ENCODE measurements at regions not wholly inside any gene's neighbourhood (a gene's known extent, or its start where the extent isn't known, plus 50 kb on each side); places are given as distances from the start of the nearest gene placed in this dataset.
"Not testable (repeated sequence)": the region's sequence is repeated elsewhere in the genome, so short reads cannot be mapped to it uniquely, and the experiment has no call there.

GRCh38 chr11:92163879-92164278 lies 60.7 kb upstream of the FAT3 start:
- no peak overlapping the region for H3K4me3 ChIP-seq (replicated peaks; ENCODE audit: insufficient read depth, low read length)
- H3K27ac ChIP-seq (replicated peaks) = no peak overlapping the region
- TF ChIP-seq REST (IDR thresholded peaks at IDR 0.05; ENCODE audit: insufficient replicate concordance, low read depth) (no peak), POLR2AphosphoS5 (IDR thresholded peaks at IDR 0.05; ENCODE audit: low read depth) (no peak), GABPA (IDR thresholded peaks at IDR 0.05; ENCODE audit: low read depth) (no peak), CTCF (IDR thresholded peaks at IDR 0.05; ENCODE audit: insufficient read depth, low read length) (no peak), SPI1 (IDR thresholded peaks at IDR 0.05; ENCODE audit: borderline replicate concordance, low read depth) (no peak)
- no peak for DNase-seq (ENCODE audit: low read depth in 1 of 2, low spot score in 1 of 2)
- H3K27me3 ChIP-seq (ENCODE audit: insufficient read depth, poor library complexity, severe bottlenecking) = no peaks in the 10 kb centered on the region

- no peak overlapping the region for H3K27ac ChIP-seq (replicated peaks)
- no peak for DNase-seq (ENCODE audit: low read depth in 1 of 2, low spot score in 1 of 2)
- no peak overlapping the region for H3K4me3 ChIP-seq (replicated peaks; ENCODE audit: insufficient read depth, low read length)
- no peaks in the 10 kb centered on the region for H3K27me3 ChIP-seq (ENCODE audit: insufficient read depth, poor library complexity, severe bottlenecking)
- no peak for TF ChIP-seq REST (IDR thresholded peaks at IDR 0.05; ENCODE audit: insufficient replicate concordance, low read depth)
- no peak for TF ChIP-seq SPI1 (IDR thresholded peaks at IDR 0.05; ENCODE audit: borderline replicate concordance, low read depth)
- no peak for TF ChIP-seq POLR2AphosphoS5 (IDR thresholded peaks at IDR 0.05; ENCODE audit: low read depth)
- no peak for TF ChIP-seq GABPA (IDR thresholded peaks at IDR 0.05; ENCODE audit: low read depth)
- TF ChIP-seq CTCF (IDR thresholded peaks at IDR 0.05; ENCODE audit: insufficient read depth, low read length) = no peak
Observed at GRCh38 chr11:92162776-92163175, 61.8 kb upstream of the FAT3 start.

- Histone ChIP-seq H3K4me3 (replicated peaks; ENCODE audit: insufficient read depth, low read length) (no peak overlapping the region), H3K27ac (replicated peaks) (no peak overlapping the region), H3K27me3 (ENCODE audit: insufficient read depth, poor library complexity, severe bottlenecking) (no peaks in the 10 kb centered on the region)
- no peak for DNase-seq (ENCODE audit: low read depth in 1 of 2, low spot score in 1 of 2)
- TF ChIP-seq REST (IDR thresholded peaks at IDR 0.05; ENCODE audit: insufficient replicate concordance, low read depth) (no peak), SPI1 (IDR thresholded peaks at IDR 0.05; ENCODE audit: borderline replicate concordance, low read depth) (no peak), GABPA (IDR thresholded peaks at IDR 0.05; ENCODE audit: low read depth) (no peak), POLR2AphosphoS5 (IDR thresholded peaks at IDR 0.05; ENCODE audit: low read depth) (no peak), CTCF (IDR thresholded peaks at IDR 0.05; ENCODE audit: insufficient read depth, low read length) (no peak)
Observed at GRCh38 chr11:92159931-92160330, 64.7 kb upstream of the FAT3 start.

- not testable (repeated sequence) for H3K27ac ChIP-seq (replicated peaks); H3K4me3 ChIP-seq (replicated peaks; ENCODE audit: insufficient read depth, low read length); H3K27me3 ChIP-seq (ENCODE audit: insufficient read depth, poor library complexity, severe bottlenecking); DNase-seq (ENCODE audit: low read depth in 1 of 2, low spot score in 1 of 2)
Observed at GRCh38 chr11:92157390-92157789, 67.2 kb upstream of the FAT3 start.
